ENCODE measurements at regions not wholly inside any gene's neighbourhood (a gene's known extent, or its start where the extent isn't known, plus 50 kb on each side); places are given as distances from the start of the nearest gene placed in this dataset.

GRCh38 chr21:38619992-38620479, 121.8 kb upstream of the ERG start:
- in situ Hi-C loops (cut with MboI; ENCODE audit: low sequenced_read_pairs in 4 of 4) (no loop called here), intact Hi-C loops (cut with DNase I; ENCODE audit: low total_unique reads) (no loop called here)
- Histone ChIP-seq H3K36me3 (no peaks in the 10 kb centered on the region), H3K27me3 (no peaks in the 10 kb centered on the region), H3K4me1 (no peaks in the 10 kb centered on the region), H3K27ac (no peak overlapping the region), H3K4me3 (no peak overlapping the region), H3K9me3 (no peaks in the 10 kb centered on the region)
- TF ChIP-seq POLR2A (IDR thresholded peaks at IDR 0.05) (no peak), CTCF (IDR thresholded peaks at IDR 0.05 in 4 of 5, conservative IDR thresholded peaks at IDR 0.05 in 1 of 5) (no peak)
- no peak for ATAC-seq
- no peak for DNase-seq

GRCh38 chr21:38621132-38621531, 122.9 kb upstream of the ERG start:
- no peaks in the 10 kb centered on the region for H3K36me3 ChIP-seq
- no peaks in the 10 kb centered on the region for H3K27me3 ChIP-seq
- DNase-seq (no peak), ATAC-seq (no peak)
- H3K4me3 ChIP-seq, result no peak overlapping the region
- in situ Hi-C loops (cut with MboI; ENCODE audit: low sequenced_read_pairs in 4 of 4), result no loop called here
- TF ChIP-seq POLR2A (IDR thresholded peaks at IDR 0.05), result no peak
- no peak for TF ChIP-seq CTCF (IDR thresholded peaks at IDR 0.05 in 4 of 5, conservative IDR thresholded peaks at IDR 0.05 in 1 of 5)
- H3K9me3 ChIP-seq, result no peaks in the 10 kb centered on the region
- intact Hi-C loops (cut with DNase I; ENCODE audit: low total_unique reads), result no loop called here
- H3K4me1 ChIP-seq, result no peaks in the 10 kb centered on the region
- no peak overlapping the region for H3K27ac ChIP-seq

- Histone ChIP-seq H3K27ac (no peak overlapping the region), H3K4me1 (no peaks in the 10 kb centered on the region), H3K27me3 (no peaks in the 10 kb centered on the region), H3K9me3 (no peaks in the 10 kb centered on the region), H3K4me3 (no peak overlapping the region), H3K36me3 (no peaks in the 10 kb centered on the region)
- intact Hi-C loops (cut with DNase I; ENCODE audit: low total_unique reads) (no loop called here), in situ Hi-C loops (cut with MboI; ENCODE audit: low sequenced_read_pairs in 4 of 4) (no loop called here)
- no peak for TF ChIP-seq CTCF (IDR thresholded peaks at IDR 0.05 in 4 of 5, conservative IDR thresholded peaks at IDR 0.05 in 1 of 5)
- no peak for TF ChIP-seq POLR2A (IDR thresholded peaks at IDR 0.05)
- DNase-seq, result no peak
- ATAC-seq, result no peak
These were observed 124.0 kb upstream of the ERG start for GRCh38 chr21:38622081-38622826.

- H3K36me3 ChIP-seq, result no peaks in the 10 kb centered on the region
- in situ Hi-C loops (cut with MboI; ENCODE audit: low sequenced_read_pairs in 4 of 4) (no loop called here), intact Hi-C loops (cut with DNase I; ENCODE audit: low total_unique reads) (no loop called here)
- no peak for ATAC-seq
- no peaks in the 10 kb centered on the region for H3K27me3 ChIP-seq
- no peaks in the 10 kb centered on the region for H3K4me1 ChIP-seq
- DNase-seq, result no peak
- TF ChIP-seq POLR2A (IDR thresholded peaks at IDR 0.05) (no peak), CTCF (IDR thresholded peaks at IDR 0.05 in 4 of 5, conservative IDR thresholded peaks at IDR 0.05 in 1 of 5) (no peak)
- no peak overlapping the region for H3K27ac ChIP-seq
- no peak overlapping the region for H3K4me3 ChIP-seq
- H3K9me3 ChIP-seq, result no peaks in the 10 kb centered on the region
These were observed 124.5 kb upstream of the ERG start for GRCh38 chr21:38622827-38623209.

GRCh38 chr21:38623552-38623951, 125.3 kb upstream of the ERG start:
- no peak for DNase-seq
- TF ChIP-seq POLR2A (IDR thresholded peaks at IDR 0.05) (no peak), CTCF (IDR thresholded peaks at IDR 0.05 in 4 of 5, conservative IDR thresholded peaks at IDR 0.05 in 1 of 5) (no peak)
- Histone ChIP-seq H3K27me3 (no peaks in the 10 kb centered on the region), H3K36me3 (no peaks in the 10 kb centered on the region), H3K4me3 (no peak overlapping the region), H3K4me1 (no peaks in the 10 kb centered on the region), H3K27ac (no peak overlapping the region), H3K9me3 (no peaks in the 10 kb centered on the region)
- ATAC-seq, result no peak
- intact Hi-C loops (cut with DNase I; ENCODE audit: low total_unique reads) (no loop called here), in situ Hi-C loops (cut with MboI; ENCODE audit: low sequenced_read_pairs in 4 of 4) (no loop called here)
